Stimulated activated CD4-positive, alpha-beta T cell treated with anti-CD3 and anti-CD28 coated beads, Interleukin-4, amount 100 ng/mL, for 24 hours (primary cell): ENCODE measurements at regions not wholly inside any gene's neighbourhood (a gene's known extent, or its start where the extent isn't known, plus 50 kb on each side); places are given as distances from the start of the nearest gene placed in this dataset.
A peak's percentile ranks its signal among the peaks of the same experiment; 100 is the strongest.

Source experiments
- DNase-seq: peaks from one replicate; pipeline ENCODE4 v3.0.0-alpha.2; 2020

DNA sequence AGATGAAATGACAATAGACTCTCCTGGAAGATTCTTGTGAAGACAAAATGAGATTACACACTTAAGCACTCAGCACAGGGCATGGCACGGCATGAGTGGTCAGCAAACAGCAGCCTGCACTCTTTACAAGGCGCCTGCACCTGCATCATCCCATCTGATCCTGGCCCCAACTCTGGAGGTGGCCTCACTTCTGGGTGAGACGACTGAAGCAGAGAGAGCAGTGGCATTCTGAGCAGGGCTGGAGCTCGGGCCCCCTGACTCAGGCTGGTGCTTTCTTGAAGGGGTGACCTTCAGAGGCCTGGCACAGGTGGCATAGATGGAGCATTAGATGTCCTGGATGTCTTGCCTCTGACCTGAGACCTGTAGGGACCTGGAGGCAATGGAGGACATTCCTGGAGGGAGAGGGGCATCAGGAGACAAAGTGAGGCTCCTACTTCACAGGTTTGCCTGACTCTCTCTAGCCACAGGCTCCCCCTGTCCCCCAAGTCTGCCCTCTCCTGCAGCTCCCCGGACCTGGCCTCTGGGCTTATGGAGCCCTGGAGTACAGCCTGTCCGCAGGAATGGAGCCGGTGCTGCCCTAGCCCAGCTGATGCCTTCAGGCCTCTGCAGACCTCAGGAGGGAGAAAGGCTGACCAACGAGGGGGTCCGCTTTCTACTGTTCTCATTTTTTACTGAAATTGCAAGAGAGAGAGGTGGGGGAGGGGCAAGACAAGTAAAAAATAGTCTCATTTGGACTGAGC is 65.5 kb upstream of the THY1 start:
- no peak for DNase-seq

GRCh38 chr11:119486691-119487259 is 63.8 kb upstream of the THY1 start:
- no peak for DNase-seq

DNA sequence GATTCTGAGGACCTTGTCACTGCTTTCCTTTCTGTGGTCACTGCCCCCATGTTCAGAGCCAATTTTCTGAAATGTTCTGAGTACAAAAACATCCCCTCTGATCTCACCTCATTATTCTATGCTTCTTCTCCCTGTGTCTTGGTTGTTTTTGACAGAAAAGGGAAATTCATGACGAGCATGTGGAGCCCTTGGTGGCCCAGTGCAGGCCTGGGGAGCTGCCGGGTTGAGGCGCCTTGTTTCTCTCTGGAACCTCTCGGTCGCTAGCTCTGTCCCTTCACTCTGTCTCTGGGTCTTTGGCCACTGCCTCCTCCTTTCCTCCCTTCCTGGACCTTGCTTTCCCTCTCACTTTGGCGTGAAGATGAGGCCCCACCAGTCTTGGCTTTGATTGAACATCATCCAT is 63.0 kb upstream of the THY1 start:
- no peak for DNase-seq

- no peak for DNase-seq
These were observed 62.0 kb upstream of the THY1 start for GRCh38 chr11:119484741-119485605.

- DNase-seq: no peak
These were observed 61.0 kb upstream of the THY1 start for GRCh38 chr11:119483881-119484371.

DNA sequence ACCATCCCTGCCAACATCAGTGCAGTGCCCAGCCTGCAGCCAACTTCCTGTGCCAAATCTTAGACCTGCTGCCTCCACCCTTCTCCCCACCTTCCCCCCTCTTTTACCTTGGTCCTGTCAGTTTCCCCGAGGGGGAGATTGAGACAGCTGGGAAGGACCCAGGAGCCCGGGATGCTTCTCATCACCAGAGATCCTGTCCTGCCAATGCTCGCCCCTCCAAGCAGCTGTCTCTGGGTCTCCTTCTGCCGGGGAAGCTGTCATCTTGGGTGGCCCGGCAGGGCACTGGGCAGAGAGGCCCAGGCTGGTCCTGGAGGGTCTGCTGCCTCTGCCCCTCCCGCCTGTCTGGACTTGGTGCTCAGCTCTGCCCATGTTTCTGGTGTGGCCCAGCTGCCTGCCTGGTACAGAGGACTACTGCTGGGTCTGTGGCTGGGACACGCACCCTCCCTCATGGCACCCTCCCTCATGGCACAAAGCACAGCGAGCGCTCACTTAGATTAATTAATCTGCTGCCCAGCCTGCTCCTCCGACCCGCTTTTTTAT is 60.4 kb upstream of the THY1 start:
- DNase-seq: no peak

DNA sequence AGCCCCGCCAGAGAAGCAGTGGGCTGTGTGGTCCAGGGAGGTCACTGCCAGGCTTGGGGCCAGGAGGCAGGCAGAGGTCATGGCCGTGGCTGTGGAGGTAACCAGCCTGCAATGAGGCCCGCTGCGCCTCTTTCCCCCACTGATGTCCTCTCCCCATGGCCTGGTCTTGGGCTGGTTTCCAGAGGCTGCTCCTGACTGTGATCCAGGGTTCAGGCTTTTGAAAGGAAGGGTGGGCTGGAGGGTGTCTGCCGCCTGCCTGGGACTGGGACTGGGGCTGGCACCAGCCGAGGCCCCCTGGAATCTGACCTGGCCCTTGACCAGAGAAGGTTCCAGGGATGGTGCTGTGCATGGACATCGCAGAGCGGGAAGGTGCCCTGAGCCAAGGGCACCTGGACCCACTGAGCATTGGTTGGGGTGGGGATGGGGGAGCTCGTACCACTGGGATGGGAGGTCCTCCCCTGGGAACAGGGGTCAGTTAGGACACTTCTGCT is 59.6 kb upstream of the THY1 start:
- no peak for DNase-seq

GRCh38 chr11:119481667-119482400 is 58.9 kb upstream of the THY1 start:
- DNase-seq: no peak

DNA sequence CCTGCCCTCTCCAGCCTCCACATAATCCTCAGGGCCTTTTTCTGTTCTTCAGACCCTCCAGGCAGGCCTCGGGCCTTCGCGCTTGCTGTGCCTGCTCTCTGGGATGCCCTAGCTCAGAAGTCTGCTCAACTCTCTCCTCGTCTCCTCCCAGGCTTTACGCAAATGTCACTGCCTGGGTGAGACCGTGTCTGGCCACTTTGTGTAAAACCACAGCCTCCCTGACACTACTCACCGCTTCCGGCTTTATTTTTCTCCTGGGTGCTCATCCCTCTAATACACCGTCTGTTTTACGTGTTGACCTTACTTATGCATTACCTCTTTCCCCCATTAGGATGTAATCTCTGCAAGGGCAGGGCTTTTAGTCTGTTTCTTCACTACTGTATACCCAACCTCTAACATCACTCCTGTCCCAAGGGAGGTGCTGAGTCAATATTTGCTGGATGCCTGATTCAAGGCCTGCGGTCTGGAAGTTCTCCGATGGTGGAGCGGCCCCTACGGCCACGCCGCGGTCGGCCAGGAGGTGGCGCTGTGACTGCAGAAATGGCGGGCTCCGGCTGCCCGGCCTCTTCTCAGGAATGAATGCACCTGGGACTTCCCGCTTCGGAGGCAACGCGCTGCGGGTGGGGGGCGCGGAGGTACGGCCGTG is 58.2 kb upstream of the THY1 start:
- DNase-seq: peak; percentile 73

- no peak for DNase-seq
These were observed 57.5 kb upstream of the THY1 start for GRCh38 chr11:119480380-119481020.

DNA sequence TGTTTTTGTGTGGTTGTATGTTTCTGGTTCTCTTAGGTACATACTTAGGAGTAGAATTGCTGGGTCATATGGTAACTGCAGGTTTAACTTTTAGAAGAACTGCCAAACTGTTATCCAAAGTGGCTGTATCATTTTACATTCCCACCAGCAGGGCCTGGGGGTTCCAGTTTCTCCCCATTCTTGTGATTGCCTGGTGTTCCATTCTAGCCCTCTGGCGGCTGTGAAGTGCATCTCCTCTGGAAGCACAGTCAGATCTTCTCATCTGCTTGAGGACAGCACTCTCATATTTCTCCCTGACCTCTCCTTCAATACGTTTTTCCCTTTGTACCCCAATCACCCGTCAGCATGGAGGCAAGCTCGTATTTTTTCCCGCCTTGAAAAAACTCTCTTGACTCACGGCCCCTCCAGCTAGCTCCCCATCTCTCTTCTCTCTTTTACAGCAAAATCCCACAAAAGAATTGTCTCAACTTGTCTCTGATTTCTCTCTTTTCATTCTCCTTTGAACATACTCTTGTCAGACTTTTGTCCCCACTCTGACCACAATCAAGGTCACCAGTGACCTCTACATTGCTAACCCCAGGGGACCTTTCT is 56.8 kb upstream of the THY1 start:
- DNase-seq: no peak

GRCh38 chr11:119478711-119479285 is 55.8 kb upstream of the THY1 start:
- DNase-seq: no peak

DNA sequence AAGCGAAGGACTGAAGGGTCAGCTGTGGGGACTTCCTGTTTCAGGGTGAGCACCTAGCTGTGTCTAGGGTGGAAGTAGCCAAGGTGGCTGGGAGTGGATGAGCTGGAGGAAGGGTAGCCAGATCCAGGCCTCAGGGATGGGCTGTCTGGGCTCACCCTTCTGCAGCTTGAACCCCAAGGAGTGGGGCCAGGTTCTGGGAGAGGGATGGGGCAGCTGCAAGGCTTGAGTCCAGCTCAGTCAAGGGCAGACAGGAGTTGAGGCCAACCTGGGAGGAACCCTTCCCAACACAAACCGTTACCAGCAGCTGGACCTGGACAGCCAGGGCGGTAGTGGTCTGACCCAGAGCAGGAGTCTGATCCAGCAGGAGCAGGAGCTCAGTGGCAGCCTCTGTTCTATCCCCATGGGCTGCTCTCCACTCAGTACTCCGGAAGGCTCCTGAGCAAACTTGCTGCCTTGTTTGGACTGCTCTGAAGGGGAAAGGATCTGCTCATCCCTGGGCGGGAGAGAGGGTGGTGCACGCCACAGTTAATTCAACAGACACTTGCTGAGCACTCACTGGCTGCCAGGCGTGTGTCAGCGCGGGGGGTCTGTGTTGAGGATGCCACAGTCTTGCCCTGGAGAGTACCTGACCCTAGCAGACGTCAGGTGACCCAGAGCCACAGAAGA is 53.8 kb upstream of the THY1 start:
- no peak for DNase-seq

GRCh38 chr11:119476038-119476437 is 53.1 kb upstream of the THY1 start:
- DNase-seq: no peak

DNA sequence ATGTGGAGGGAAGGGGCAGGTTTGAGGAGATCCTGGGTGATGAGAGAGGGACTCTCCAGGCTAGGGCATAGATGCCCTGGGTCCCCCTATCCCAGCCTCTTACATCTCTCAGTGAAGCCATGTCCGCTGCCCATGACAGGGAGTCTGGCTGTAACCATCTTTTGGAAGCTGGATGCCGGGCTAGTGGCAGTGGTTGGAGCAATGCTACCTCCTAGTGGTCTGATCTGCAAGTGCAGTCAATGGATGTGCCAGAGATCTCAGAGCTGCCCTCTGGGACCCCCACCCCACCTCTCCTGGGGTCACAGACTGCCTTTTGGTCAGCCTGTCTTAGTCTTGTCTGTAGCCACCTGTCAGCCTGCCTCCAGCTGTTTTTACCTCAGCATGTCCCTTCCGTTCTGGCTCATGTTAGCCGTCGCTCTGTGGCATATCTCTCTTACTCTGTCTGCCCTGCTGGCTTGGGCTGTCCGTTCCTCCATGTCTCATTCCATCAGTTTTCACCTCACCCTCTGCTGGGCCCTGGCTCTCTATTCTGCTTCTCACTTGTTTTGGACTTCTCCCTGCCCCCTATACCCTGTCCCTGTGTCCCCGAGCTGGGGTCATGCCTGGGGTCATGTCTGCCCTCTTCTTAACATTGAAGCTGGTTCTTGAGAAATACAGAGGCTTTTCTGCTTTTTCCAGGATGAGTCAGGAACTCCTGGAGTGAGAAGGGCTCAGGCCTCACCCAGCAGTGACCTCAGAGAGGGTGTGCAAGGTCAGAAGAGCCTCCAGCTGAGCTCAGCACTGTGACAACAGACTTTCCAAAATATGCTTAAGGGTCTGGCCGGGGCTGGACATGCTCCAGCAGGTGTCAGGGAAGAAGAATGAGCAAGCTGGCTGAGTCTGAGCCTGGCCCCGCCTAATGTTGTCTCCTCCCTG is 52.0 kb upstream of the THY1 start:
- peak; percentile 65 for DNase-seq

DNA sequence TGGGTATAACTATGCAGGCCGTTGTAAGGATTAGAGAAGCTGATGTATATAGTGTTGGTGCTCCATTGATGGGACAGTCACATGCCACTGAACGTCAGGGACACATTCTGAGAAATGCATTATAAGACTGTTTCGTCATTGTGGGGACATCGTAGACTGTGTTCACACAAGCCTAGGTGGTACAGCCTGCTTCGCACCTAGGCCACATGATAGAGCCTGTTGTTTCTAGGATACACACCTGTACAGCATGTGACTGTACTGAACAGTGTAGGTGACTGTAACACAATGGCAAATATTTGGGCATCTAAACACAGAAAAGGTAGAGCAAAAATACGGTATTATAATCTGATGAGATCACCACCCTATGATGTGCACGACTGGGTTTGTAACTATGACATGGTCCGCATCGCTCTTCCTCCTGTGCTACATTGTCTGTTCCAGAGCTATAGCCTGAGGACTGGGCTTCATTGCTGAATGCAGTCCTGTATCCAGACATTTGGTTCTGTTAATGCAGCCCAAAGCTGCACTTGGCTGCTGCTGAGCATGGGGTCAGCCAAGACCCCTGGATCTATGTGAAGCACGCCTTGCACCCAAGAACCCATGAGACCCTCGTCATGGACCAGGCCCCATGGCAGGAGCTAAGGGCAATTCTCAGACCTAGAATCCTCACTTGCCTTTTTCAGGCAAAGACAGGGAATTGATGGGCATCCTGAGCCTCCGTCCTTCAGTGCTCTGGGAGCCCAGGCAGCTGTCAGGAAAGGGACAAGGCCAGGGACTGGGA is 51.1 kb upstream of the THY1 start:
- no peak for DNase-seq

- no peak for DNase-seq
These were observed 50.3 kb upstream of the THY1 start for GRCh38 chr11:119473226-119473625.

DNA sequence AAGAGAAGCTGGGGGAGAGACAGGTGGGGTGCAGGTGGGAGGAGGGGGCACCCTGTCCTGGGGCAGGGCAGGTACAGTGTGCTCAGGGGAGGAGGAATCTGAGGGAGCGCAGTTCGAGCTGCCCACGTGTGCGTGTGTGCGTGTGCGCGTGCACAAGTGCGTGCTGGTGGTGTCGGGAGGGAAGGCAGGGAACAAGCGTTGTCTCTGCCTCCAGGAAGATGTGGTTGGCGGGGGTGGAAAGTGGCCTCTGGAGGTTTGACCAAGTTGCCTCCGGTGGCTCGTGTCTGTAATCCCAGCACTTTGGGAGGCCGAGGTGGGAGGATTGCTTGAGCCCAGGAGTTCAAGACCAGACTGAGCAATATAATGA is 49.9 kb upstream of the THY1 start:
- DNase-seq: no peak
